Muscle layer of colon (tissue), 2 donors: ENCODE measurements at regions not wholly inside any gene's neighbourhood (a gene's known extent, or its start where the extent isn't known, plus 50 kb on each side); places are given as distances from the start of the nearest gene placed in this dataset.
"Not testable (repeated sequence)": the region's sequence is repeated elsewhere in the genome, so short reads cannot be mapped to it uniquely, and the experiment has no call there.

Experiments
- H3K27ac ChIP-seq: one replicate; pipeline ENCODE4 v1.7.0; 2013; ENCODE audit warnings: low read depth, mild to moderate bottlenecking, low read length, moderate library complexity
- H3K27me3 ChIP-seq, 2 donors: one replicate each; pipeline ENCODE4 v1.7.0; 2013; ENCODE audit warnings: low read length in 2 of 2, mild to moderate bottlenecking in 2 of 2; ENCODE audit not compliant: insufficient read depth in 2 of 2, control insufficient read depth in 1 of 2
- H3K36me3 ChIP-seq: one replicate; pipeline ENCODE4 v1.7.0; 2013; ENCODE audit warnings: mild to moderate bottlenecking, low read length; ENCODE audit not compliant: insufficient read depth
- H3K4me1 ChIP-seq: one replicate; pipeline ENCODE4 v1.7.0; 2013; ENCODE audit warnings: mild to moderate bottlenecking, low read length; ENCODE audit not compliant: insufficient read depth
- H3K4me3 ChIP-seq, 2 donors: one replicate each; pipeline ENCODE4 v1.7.0; 2013; ENCODE audit warnings: low read length in 2 of 2, low read depth in 1 of 2, mild to moderate bottlenecking in 1 of 2, moderate library complexity in 1 of 2
- H3K9ac ChIP-seq: one replicate; pipeline ENCODE4 v1.7.0; 2013; ENCODE audit warnings: low read length
- H3K9me3 ChIP-seq: one replicate; pipeline ENCODE4 v1.7.0; 2013; ENCODE audit warnings: mild to moderate bottlenecking, low read length
- donor health status: abdominal sarcoma.
- donor health status: Adenocarcinoma of cecum.

DNA sequence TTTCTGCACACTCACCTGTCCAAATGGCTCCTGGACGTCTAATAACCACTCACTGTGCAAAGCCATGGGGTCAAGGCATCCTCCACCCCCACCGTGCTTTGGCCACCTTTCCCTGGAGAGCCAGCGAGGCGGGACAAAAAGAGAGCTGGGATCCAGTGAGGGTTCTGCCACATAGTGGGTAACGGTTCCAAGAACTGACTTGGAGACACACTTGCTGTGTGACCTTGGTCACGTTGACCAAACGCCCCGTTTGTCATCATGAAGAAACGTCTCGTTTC is 287.2 kb downstream of the TFAP2C start:
- H3K27ac ChIP-seq: no peak overlapping the region
- H3K27me3 ChIP-seq: no peaks in the 10 kb centered on the region
- H3K36me3 ChIP-seq: no peaks in the 10 kb centered on the region
- no peaks in the 10 kb centered on the region for H3K9me3 ChIP-seq
- H3K4me3 ChIP-seq: no peak overlapping the region
- H3K4me1 ChIP-seq: no peaks in the 10 kb centered on the region
- H3K9ac ChIP-seq: no peak overlapping the region

DNA sequence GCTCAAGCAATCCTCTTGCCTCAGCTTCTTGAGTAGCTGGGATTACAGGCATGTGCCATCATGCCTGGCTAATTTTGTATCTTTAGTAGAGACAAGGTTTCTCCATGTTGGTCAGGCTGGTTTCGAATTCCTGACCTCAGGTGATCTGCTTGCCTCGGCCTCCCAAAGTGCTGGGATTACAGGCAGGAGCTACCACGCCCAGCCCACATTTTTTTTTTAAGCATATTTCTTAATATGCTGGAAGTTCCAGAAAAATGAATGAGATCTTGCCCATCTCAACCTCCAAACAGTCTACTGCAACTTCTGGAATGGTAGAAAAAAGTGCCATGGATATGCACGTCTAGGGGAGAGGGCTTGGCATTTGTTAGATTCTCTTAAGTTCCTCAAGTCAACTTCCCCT is 290.9 kb downstream of the TFAP2C start:
- peaks cover 0 to 11% of the 10 kb centered on the region in 2 donors for H3K27me3 ChIP-seq
- H3K9me3 ChIP-seq, H3K4me1 ChIP-seq, H3K27ac ChIP-seq, H3K4me3 ChIP-seq, H3K9ac ChIP-seq, H3K36me3 ChIP-seq: not testable (repeated sequence)

DNA sequence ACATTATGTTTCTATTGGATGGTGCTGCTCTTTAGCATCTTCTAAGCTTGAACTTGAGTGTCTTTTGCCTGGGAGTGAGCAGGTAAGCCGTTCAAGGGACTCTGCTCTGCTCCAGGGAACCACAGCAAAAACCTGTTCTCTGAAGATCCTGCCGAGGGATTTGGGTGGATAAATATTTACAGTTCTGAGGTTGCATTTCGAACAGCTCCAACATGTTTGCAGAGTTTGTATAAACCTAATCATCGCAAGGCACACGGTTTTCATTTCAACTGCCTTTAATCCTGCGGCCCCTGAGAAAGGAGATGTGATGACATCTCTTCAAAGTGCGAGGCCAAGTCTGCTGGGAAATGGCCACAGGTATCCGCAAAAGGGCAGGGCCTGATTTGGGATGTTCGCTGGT is 293.4 kb downstream of the TFAP2C start:
- Histone ChIP-seq H3K4me3 (no peak overlapping the region), H3K27ac (no peak overlapping the region), H3K36me3 (no peaks in the 10 kb centered on the region), H3K9ac (no peak overlapping the region), H3K4me1 (peaks cover 10% of the 10 kb centered on the region), H3K27me3 (peaks cover 20 to 33% of the 10 kb centered on the region in 2 donors), H3K9me3 (no peaks in the 10 kb centered on the region)

DNA sequence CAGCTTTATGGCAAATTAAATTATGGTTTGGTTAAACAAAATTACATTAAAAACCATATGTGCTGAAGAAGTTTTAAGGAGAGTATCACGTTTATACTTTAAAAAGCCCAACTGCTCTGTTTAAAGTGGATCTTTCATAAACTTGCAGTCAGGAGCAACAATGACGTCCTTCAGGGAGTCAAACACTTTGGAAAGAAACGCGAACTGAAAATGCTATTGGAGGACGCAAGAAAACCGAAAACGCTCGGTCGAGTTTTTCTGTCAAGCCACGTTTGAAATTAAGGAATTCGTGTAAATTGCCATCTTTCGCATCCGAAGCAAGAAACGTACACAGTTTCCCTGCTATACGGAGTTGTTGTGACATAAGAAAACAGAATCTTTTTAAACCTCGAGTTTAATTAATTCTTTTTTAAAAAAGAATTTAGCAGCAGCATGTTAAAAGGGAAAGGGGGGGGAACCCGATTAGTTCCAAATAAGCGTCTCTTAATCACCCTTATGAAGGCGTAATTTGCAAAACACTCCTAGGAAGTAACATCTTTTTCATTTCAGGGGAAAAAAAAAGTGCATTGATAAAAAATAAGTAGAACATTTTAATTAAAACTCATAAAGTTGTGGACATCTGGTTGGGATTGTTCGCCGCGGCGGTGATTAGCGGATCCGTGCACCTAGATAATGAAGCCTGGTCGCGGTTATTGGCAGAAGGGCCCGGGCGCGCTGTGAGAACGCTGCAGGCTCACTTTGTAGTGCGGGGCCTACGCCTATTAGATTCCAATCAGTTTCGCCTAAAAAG is 295.4 kb downstream of the TFAP2C start:
- Histone ChIP-seq H3K27ac (no peak overlapping the region), H3K27me3 (peaks cover 29 to 33% of the 10 kb centered on the region in 2 donors), H3K9me3 (no peaks in the 10 kb centered on the region), H3K9ac (no peak overlapping the region), H3K4me1 (peaks cover 10% of the 10 kb centered on the region), H3K36me3 (no peaks in the 10 kb centered on the region), H3K4me3 (no peak overlapping the region)

DNA sequence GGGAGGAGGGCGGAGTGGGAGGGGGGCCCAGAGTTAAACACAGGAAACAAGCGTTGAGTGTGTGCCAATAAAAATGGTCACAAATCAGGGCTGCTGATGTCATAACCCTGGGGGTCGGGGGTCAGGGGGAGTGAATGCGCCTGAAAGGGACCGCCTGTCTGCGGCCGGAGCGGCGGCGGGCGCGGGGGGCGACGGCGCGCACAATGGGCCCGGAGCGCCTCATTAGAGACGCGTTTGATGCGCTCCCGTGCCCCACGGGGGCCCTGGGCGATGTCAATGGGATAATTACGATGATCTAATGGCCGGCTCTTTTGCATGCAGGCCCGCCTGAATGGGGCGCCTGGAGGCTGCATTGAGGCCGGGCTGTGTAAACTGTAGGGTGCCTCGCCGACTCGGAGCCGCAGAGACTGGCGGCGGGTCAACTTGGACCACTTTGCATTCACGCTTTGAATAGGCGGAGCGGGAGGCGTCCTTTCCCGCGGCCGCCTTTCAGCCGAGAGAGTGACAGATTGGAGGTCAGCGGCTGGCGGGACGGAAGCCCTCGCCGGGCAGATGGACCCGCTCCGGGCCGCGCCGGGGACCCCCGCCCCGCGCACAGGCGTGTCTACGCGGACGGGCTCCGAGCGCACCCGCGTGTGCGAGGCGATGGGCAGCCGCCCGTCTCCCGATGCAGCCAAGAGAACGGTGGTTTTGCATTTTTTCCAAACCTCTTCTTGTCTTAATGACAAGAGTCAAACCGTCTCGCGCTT is 296.1 kb downstream of the TFAP2C start:
- Histone ChIP-seq H3K36me3 (no peaks in the 10 kb centered on the region), H3K9me3 (no peaks in the 10 kb centered on the region), H3K9ac (no peak overlapping the region), H3K27me3 (peaks cover 33 to 36% of the 10 kb centered on the region in 2 donors), H3K4me3 (peak overlapping the region; percentile 34 to 39), H3K4me1 (peaks cover 10% of the 10 kb centered on the region), H3K27ac (no peak overlapping the region)

DNA sequence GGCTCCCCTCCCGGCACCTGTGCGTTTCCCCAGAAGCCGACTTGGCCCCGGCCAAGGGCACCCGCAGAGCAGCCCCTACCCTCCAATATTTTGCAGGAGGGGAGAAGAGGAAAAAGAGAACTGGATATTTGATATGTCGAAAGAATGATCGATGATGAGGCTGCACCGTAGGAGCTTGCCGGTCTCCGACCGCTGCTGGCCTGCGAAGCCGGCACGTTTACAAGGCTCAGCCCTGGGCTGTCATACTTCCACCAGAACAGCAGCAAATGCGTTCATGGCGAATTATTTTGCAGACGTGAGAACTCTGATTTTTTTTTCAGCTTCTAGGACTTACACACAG is 296.7 kb downstream of the TFAP2C start:
- Histone ChIP-seq H3K9me3 (no peaks in the 10 kb centered on the region), H3K4me1 (peaks cover 10% of the 10 kb centered on the region), H3K4me3 (peak overlapping the region; percentile 34 to 39), H3K36me3 (no peaks in the 10 kb centered on the region), H3K27me3 (peaks cover 33 to 36% of the 10 kb centered on the region in 2 donors), H3K27ac (no peak overlapping the region), H3K9ac (no peak overlapping the region)

DNA sequence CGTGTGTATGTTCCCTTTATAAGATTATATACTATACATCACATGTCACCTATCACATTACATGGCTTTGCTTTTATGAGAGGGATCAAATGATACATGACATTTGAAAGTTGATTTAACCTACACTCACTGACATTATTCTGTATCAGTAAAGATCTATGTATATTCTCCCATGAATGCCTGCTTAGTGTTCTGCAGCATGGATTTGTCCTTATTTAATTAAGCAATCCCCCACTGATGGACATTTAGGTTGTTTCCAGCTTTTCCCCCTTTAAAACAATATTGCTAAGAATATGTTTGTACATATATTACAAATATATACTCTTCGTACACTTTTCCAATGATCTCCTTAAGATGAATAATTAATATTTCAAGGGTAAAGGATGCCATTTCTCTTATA is 297.4 kb downstream of the TFAP2C start:
- Histone ChIP-seq H3K27ac (no peak overlapping the region), H3K27me3 (peaks cover 33 to 36% of the 10 kb centered on the region in 2 donors), H3K36me3 (no peaks in the 10 kb centered on the region), H3K4me1 (peaks cover 10% of the 10 kb centered on the region), H3K9me3 (no peaks in the 10 kb centered on the region), H3K4me3 (no peak overlapping the region), H3K9ac (no peak overlapping the region)

DNA sequence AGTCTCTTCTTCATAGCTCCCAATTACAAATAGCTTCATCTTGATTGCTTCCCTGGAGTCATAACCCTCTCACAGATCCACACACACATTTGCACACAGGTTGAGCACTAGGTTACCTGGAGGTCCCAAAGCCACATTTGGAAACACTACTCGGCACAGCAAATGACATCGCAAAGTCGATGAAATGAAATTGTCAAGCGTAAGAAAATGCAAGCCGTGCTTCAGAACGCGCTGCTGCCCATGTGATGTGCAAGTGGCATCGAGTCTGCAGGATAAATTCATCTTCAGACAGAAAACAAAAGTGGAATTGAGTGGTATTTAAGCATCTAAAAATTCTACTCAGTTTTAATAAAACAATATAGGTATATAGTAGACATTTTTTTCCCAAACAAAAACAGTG is 298.0 kb downstream of the TFAP2C start:
- H3K4me3 ChIP-seq: no peak overlapping the region
- H3K36me3 ChIP-seq: no peaks in the 10 kb centered on the region
- no peak overlapping the region for H3K9ac ChIP-seq
- H3K27me3 ChIP-seq: peaks cover 33 to 36% of the 10 kb centered on the region in 2 donors
- no peak overlapping the region for H3K27ac ChIP-seq
- no peaks in the 10 kb centered on the region for H3K9me3 ChIP-seq
- peaks cover 10% of the 10 kb centered on the region for H3K4me1 ChIP-seq

DNA sequence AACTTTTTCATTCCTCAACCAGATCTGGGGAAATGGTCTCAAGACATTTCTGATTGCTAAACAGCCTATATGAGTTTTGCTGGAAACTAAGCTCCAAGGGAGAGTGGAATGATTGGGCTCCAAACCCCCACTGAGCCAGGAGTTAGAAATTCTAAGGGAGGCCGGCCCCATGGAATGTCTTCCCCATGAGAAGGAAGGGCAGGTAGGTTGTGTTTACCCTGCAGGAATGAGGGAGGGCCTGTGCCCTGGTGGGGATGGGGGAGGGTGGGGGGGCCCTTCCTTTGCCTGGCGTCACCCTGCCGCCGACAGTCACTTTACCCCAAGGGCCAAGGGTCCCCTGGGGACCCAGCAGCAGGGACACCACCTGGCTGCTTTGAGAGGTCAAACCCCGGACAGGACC is 298.9 kb downstream of the TFAP2C start:
- peaks cover 33 to 36% of the 10 kb centered on the region in 2 donors for H3K27me3 ChIP-seq

DNA sequence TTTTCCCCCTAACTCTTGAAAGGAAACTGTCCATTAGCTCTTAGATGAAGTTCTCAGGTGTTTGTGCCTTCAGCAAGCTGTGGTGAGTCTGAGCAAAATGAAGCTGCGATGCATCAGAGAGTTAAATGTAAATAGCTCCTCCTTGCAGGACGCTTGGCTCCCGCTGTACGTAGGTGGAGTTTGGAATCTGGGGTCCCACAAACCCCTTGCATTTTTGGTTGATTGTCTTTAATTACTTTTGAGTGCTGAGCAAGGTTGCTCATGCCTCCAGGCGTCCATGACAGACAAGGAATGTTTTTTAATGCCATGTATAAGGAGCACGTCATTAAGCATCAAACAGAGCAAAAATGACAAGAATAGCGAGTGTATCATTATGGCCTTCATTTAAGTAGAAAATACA is 300.5 kb downstream of the TFAP2C start:
- Histone ChIP-seq H3K27me3 (peaks cover 26 to 36% of the 10 kb centered on the region in 2 donors), H3K4me3 (no peak overlapping the region), H3K36me3 (no peaks in the 10 kb centered on the region), H3K9ac (no peak overlapping the region), H3K9me3 (no peaks in the 10 kb centered on the region), H3K4me1 (peaks cover 10% of the 10 kb centered on the region), H3K27ac (no peak overlapping the region)

More for the DNA sequence above, 298.9 kb downstream of the TFAP2C start:
- H3K36me3 ChIP-seq: no peaks in the 10 kb centered on the region
- no peak overlapping the region for H3K9ac ChIP-seq
- H3K4me3 ChIP-seq: no peak overlapping the region
- no peaks in the 10 kb centered on the region for H3K9me3 ChIP-seq
- H3K4me1 ChIP-seq: peaks cover 10% of the 10 kb centered on the region
- no peak overlapping the region for H3K27ac ChIP-seq

DNA sequence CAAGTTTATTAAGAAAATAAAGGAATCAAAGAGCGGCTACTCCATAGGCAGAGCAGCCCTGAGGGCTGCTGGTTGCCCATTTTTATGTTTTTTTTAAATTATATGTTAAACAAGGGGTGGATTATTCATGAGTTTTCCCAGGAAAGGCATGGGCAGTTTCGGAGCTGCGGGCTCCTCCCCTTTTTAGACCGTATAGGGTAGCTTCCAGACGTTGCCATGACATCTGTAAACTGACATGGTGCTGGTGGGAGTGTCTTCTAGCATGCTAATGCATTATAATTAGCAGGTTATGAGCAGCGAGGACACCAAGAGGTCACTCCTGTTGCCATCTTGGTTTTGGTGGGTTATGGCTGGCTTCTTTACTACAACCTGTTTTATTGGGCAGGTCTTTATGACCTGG is 301.8 kb downstream of the TFAP2C start:
- H3K4me3 ChIP-seq: no peak overlapping the region
- peaks cover under 1% of the 10 kb centered on the region for H3K4me1 ChIP-seq
- H3K27me3 ChIP-seq: peaks cover 14 to 29% of the 10 kb centered on the region in 2 donors
- no peaks in the 10 kb centered on the region for H3K9me3 ChIP-seq
- no peak overlapping the region for H3K27ac ChIP-seq
- no peak overlapping the region for H3K9ac ChIP-seq
- no peaks in the 10 kb centered on the region for H3K36me3 ChIP-seq
